Keratinocyte (primary cell): ENCODE measurements at regions not wholly inside any gene's neighbourhood (a gene's known extent, or its start where the extent isn't known, plus 50 kb on each side); places are given as distances from the start of the nearest gene placed in this dataset.

Source experiments
- DNase-seq: peaks from one replicate; pipeline ENCODE4 v3.0.0-alpha.2; 2011; ENCODE audit warnings: low read depth, missing footprints, low spot score
- FAIRE-seq: peaks from 2 replicates; lab custom pipeline; 2011; peaks lifted over from hg19 to GRCh38; lab: Jason Lieb, UNC
- H2AFZ ChIP-seq: 2 replicates; pipeline ENCODE4 v1.6.0; 2012; ENCODE audit warnings: low read length, control low read depth, inconsistent platforms; ENCODE audit not compliant: control insufficient read depth
- H3K27ac ChIP-seq: 2 replicates; pipeline ENCODE4 v1.5.1; 2011; ENCODE audit warnings: low read length; ENCODE audit not compliant: control insufficient read depth, insufficient read depth
- H3K27me3 ChIP-seq: 3 replicates; pipeline ENCODE4 v1.6.0; 2011; ENCODE audit warnings: low read length; ENCODE audit not compliant: control insufficient read depth, insufficient read depth; ENCODE audit errors: extremely low read depth
- H3K36me3 ChIP-seq, 2 experiments: 2 replicates in 1 of 2; 3 replicates in 1 of 2; pipeline ENCODE4 v1.5.1; 2011; ENCODE audit warnings: low read length in 2 of 2, mild to moderate bottlenecking in 1 of 2; ENCODE audit not compliant: control insufficient read depth in 2 of 2, insufficient read depth in 2 of 2; ENCODE audit errors: extremely low read depth in 1 of 2
- H3K4me1 ChIP-seq: 3 replicates; pipeline ENCODE4 v1.5.1; 2011; ENCODE audit warnings: low read length; ENCODE audit not compliant: control insufficient read depth, insufficient read depth; ENCODE audit errors: extremely low read depth
- H3K4me2 ChIP-seq: 3 replicates; pipeline ENCODE4 v1.6.0; 2011; ENCODE audit warnings: low read depth, low read length; ENCODE audit not compliant: control insufficient read depth, insufficient read depth; ENCODE audit errors: extremely low read depth
- H3K4me3 ChIP-seq, 3 experiments: fragments of 200-600 bp in 1 of 3; sonication (generic) in 1 of 3; 2 replicates in 2 of 3; 3 replicates in 1 of 3; pipeline ENCODE4 v1.5.1; 2011 to 2016; ENCODE audit warnings: low read length in 3 of 3, mild to moderate bottlenecking in 3 of 3, control low read depth in 2 of 3, inconsistent platforms in 1 of 3, low read depth in 1 of 3, mixed read lengths in 1 of 3, mixed run types in 1 of 3, moderate library complexity in 1 of 3; ENCODE audit not compliant: control insufficient read depth in 2 of 3, insufficient read depth in 2 of 3; ENCODE audit errors: extremely low read depth in 1 of 3
- H3K79me2 ChIP-seq: 2 replicates; pipeline ENCODE4 v1.6.0; 2012; ENCODE audit warnings: low read length; ENCODE audit not compliant: control insufficient read depth, insufficient read depth
- H3K9ac ChIP-seq: 3 replicates; pipeline ENCODE4 v1.6.0; 2011; ENCODE audit warnings: low read length; ENCODE audit not compliant: control insufficient read depth, insufficient read depth; ENCODE audit errors: extremely low read depth
- H3K9me1 ChIP-seq: 3 replicates; pipeline ENCODE4 v1.6.0; 2011; ENCODE audit warnings: low read length; ENCODE audit not compliant: control insufficient read depth, insufficient read depth; ENCODE audit errors: extremely low read depth
- H3K9me3 ChIP-seq: 2 replicates; pipeline ENCODE4 v1.5.1; 2012; ENCODE audit warnings: low read depth, low read length; ENCODE audit not compliant: control insufficient read depth
- H4K20me1 ChIP-seq: 3 replicates; pipeline ENCODE4 v1.6.0; 2011; ENCODE audit warnings: low read length; ENCODE audit not compliant: control insufficient read depth, insufficient read depth; ENCODE audit errors: extremely low read depth
- CTCF ChIP-seq, 3 experiments: IDR thresholded peaks in 1 of 3; conservative IDR thresholded peaks in 1 of 3; optimal IDR thresholded peaks in 1 of 3; 2 replicates in 2 of 3; 3 replicates in 1 of 3; pipeline versions ENCODE3 to v1.5.1; 2011; ENCODE audit warnings: low read length in 3 of 3, mild to moderate bottlenecking in 3 of 3, moderate library complexity in 2 of 3, control low read depth in 1 of 3, inconsistent platforms in 1 of 3; ENCODE audit not compliant: insufficient read depth in 2 of 3; ENCODE audit errors: extremely low read depth in 1 of 3
- EZH2 ChIP-seq: IDR thresholded peaks from one replicate; pipeline ENCODE4 v1.6.1; 2012; ENCODE audit warnings: inconsistent platforms, mild to moderate bottlenecking, low read length, moderate library complexity
- dilution Hi-C: fragments of 300-500 bp; cut with MboI; formaldehyde crosslinking; loops from one replicate; pipeline ENCODE4 v1.7.0; 2020; ENCODE audit warnings: low sequenced_read_pairs; ENCODE audit not compliant: extremely low pct_ligation_motif_present

GRCh38 chr3:21260507-21260906, 490.5 kb downstream of the ZNF385D start:
- no peak overlapping the region for H2AFZ ChIP-seq
- FAIRE-seq = no peak
- H3K9ac ChIP-seq = no peak overlapping the region

DNA sequence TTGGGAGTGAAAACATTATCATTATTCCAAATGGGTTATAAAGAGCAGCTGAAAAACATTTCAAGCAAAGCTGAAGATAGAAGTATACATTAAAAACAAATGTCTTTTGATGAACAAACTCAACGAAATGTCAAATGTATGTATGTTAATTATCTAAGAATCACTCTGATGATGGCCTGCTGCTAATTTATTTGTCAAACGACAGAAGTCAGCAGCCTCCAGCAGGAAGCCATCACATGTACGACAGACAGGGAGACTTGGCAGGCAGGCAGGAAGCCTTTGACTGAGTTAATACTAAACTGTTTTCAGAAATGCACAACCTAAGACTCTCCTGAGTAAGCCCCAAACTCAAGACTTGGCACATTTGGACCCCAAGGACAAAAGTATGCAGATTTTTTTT, 491.1 kb downstream of the ZNF385D start:
- no peaks in the 10 kb centered on the region for H3K4me1 ChIP-seq
- TF ChIP-seq CTCF (optimal IDR thresholded peaks at IDR 0.05 in 1 of 3, IDR thresholded peaks at IDR 0.05 in 1 of 3, conservative IDR thresholded peaks at IDR 0.05 in 1 of 3; ENCODE audit: extremely low read depth in 1 of 3, insufficient read depth in 2 of 3, low read length in 3 of 3) = no peak
- TF ChIP-seq EZH2 = no peak
- H3K4me2 ChIP-seq = no peak overlapping the region
- FAIRE-seq (no peak), DNase-seq (no peak)
- no peaks in the 10 kb centered on the region for H3K27me3 ChIP-seq
- no peak overlapping the region for H3K4me3 ChIP-seq
- no peaks in the 10 kb centered on the region for H3K36me3 ChIP-seq
- H3K9me3 ChIP-seq = no peaks in the 10 kb centered on the region
- no peak overlapping the region for H3K9ac ChIP-seq
- dilution Hi-C loops = no loop called here
- no peaks in the 10 kb centered on the region for H4K20me1 ChIP-seq
- H2AFZ ChIP-seq = no peak overlapping the region
- H3K27ac ChIP-seq = no peak overlapping the region
- H3K79me2 ChIP-seq = no peaks in the 10 kb centered on the region
- H3K9me1 ChIP-seq = no peaks in the 10 kb centered on the region

More at GRCh38 chr3:21260507-21260906, 490.5 kb downstream of the ZNF385D start:
- Histone ChIP-seq H3K79me2 (no peaks in the 10 kb centered on the region), H3K27ac (no peak overlapping the region), H3K27me3 (no peaks in the 10 kb centered on the region), H3K9me3 (no peaks in the 10 kb centered on the region), H3K9me1 (no peaks in the 10 kb centered on the region), H3K4me2 (no peak overlapping the region), H4K20me1 (no peaks in the 10 kb centered on the region), H3K36me3 (no peaks in the 10 kb centered on the region), H3K4me3 (no peak overlapping the region), H3K4me1 (no peaks in the 10 kb centered on the region)
- TF ChIP-seq CTCF (optimal IDR thresholded peaks at IDR 0.05 in 1 of 3, IDR thresholded peaks at IDR 0.05 in 1 of 3, conservative IDR thresholded peaks at IDR 0.05 in 1 of 3; ENCODE audit: extremely low read depth in 1 of 3, insufficient read depth in 2 of 3, low read length in 3 of 3) = no peak
- no peak for TF ChIP-seq EZH2
- dilution Hi-C loops = no loop called here
- no peak for DNase-seq
